ENCODE measurements at regions not wholly inside any gene's neighbourhood (a gene's known extent, or its start where the extent isn't known, plus 50 kb on each side); places are given as distances from the start of the nearest gene placed in this dataset.

DNA sequence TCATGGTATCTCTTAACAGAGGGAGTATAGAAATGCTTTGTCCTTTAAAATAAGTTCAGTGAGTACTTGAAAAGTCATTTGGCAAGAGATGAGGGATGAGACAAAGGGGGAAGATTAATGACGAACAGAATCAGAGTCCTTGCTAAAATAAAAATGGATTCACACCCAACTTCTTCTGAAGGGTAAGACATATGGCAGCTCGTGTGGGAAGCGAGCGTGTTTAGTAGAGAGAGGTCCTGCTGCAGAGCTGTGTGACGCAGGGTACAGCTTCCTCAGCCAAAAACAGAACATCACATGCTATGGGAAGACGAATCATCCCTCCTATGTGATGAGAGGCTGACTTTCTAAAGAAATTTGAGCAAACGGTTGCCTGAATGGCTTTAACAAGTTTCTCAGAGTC, 158.5 kb upstream of the LMO4 start:
- Histone ChIP-seq H3K4me2 (no peak overlapping the region), H4K20me1 (ENCODE audit: insufficient read depth) (no peaks in the 10 kb centered on the region), H2AFZ (ENCODE audit: low read depth) (no peak overlapping the region), H3F3A (replicated peaks; ENCODE audit: insufficient read depth) (no peaks in the 10 kb centered on the region), H3K9me3 (no peaks in the 10 kb centered on the region), H3K4me3 (ENCODE audit: low read depth in 2 of 2, low read length in 1 of 2) (no peak overlapping the region), H3K27ac (ENCODE audit: low read depth in 2 of 2, low read length in 1 of 2) (no peak overlapping the region), H3K79me2 (ENCODE audit: insufficient read depth) (no peaks in the 10 kb centered on the region), H3K4me1 (ENCODE audit: control insufficient read depth in 1 of 2, insufficient read depth in 2 of 2, low read depth in 1 of 2, low read length in 1 of 2) (no peaks in the 10 kb centered on the region), H3K36me3 (replicated peaks in 1 of 2; ENCODE audit: control insufficient read depth in 1 of 2, insufficient read depth in 2 of 2, low read length in 1 of 2) (no peaks in the 10 kb centered on the region), H3K27me3 (ENCODE audit: insufficient read depth) (no peaks in the 10 kb centered on the region), H3K9me2 (no peaks in the 10 kb centered on the region), H3K9ac (no peak overlapping the region)
- WGBS (ENCODE audit: low lambda C conversion rate), result 76% methylated on average over 7 of the region's 7 CpGs
- POLR2A ChIA-PET, result no interaction called here
- CTCF ChIA-PET, result no interaction called here
- DNase-seq, result no peak
- no peak for TF ChIP-seq ELF1 (IDR thresholded peaks at IDR 0.05)
- TF ChIP-seq, protein P1, sequence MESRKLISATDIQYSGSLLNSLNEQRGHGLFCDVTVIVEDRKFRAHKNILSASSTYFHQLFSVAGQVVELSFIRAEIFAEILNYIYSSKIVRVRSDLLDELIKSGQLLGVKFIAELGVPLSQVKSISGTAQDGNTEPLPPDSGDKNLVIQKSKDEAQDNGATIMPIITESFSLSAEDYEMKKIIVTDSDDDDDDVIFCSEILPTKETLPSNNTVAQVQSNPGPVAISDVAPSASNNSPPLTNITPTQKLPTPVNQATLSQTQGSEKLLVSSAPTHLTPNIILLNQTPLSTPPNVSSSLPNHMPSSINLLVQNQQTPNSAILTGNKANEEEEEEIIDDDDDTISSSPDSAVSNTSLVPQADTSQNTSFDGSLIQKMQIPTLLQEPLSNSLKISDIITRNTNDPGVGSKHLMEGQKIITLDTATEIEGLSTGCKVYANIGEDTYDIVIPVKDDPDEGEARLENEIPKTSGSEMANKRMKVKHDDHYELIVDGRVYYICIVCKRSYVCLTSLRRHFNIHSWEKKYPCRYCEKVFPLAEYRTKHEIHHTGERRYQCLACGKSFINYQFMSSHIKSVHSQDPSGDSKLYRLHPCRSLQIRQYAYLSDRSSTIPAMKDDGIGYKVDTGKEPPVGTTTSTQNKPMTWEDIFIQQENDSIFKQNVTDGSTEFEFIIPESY (IDR thresholded peaks at IDR 0.05; ENCODE audit: borderline replicate concordance, low read depth), result no peak
- TF ChIP-seq, protein P2, sequence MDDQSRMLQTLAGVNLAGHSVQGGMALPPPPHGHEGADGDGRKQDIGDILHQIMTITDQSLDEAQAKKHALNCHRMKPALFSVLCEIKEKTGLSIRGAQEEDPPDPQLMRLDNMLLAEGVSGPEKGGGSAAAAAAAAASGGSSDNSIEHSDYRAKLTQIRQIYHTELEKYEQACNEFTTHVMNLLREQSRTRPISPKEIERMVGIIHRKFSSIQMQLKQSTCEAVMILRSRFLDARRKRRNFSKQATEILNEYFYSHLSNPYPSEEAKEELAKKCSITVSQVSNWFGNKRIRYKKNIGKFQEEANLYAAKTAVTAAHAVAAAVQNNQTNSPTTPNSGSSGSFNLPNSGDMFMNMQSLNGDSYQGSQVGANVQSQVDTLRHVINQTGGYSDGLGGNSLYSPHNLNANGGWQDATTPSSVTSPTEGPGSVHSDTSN (IDR thresholded peaks at IDR 0.05), result no peak
- no peak for TF ChIP-seq MEF2A (IDR thresholded peaks at IDR 0.05; ENCODE audit: borderline replicate concordance, low read depth)
- TF ChIP-seq SIN3A (IDR thresholded peaks at IDR 0.05; ENCODE audit: borderline replicate concordance, low read depth, low read length), result no peak
- TF ChIP-seq GATA2 (CRISPR knock-in tag; IDR thresholded peaks at IDR 0.05), result no peak
- TF ChIP-seq, protein P3, sequence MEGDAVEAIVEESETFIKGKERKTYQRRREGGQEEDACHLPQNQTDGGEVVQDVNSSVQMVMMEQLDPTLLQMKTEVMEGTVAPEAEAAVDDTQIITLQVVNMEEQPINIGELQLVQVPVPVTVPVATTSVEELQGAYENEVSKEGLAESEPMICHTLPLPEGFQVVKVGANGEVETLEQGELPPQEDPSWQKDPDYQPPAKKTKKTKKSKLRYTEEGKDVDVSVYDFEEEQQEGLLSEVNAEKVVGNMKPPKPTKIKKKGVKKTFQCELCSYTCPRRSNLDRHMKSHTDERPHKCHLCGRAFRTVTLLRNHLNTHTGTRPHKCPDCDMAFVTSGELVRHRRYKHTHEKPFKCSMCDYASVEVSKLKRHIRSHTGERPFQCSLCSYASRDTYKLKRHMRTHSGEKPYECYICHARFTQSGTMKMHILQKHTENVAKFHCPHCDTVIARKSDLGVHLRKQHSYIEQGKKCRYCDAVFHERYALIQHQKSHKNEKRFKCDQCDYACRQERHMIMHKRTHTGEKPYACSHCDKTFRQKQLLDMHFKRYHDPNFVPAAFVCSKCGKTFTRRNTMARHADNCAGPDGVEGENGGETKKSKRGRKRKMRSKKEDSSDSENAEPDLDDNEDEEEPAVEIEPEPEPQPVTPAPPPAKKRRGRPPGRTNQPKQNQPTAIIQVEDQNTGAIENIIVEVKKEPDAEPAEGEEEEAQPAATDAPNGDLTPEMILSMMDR (IDR thresholded peaks at IDR 0.05), result no peak
- TF ChIP-seq, protein P4, sequence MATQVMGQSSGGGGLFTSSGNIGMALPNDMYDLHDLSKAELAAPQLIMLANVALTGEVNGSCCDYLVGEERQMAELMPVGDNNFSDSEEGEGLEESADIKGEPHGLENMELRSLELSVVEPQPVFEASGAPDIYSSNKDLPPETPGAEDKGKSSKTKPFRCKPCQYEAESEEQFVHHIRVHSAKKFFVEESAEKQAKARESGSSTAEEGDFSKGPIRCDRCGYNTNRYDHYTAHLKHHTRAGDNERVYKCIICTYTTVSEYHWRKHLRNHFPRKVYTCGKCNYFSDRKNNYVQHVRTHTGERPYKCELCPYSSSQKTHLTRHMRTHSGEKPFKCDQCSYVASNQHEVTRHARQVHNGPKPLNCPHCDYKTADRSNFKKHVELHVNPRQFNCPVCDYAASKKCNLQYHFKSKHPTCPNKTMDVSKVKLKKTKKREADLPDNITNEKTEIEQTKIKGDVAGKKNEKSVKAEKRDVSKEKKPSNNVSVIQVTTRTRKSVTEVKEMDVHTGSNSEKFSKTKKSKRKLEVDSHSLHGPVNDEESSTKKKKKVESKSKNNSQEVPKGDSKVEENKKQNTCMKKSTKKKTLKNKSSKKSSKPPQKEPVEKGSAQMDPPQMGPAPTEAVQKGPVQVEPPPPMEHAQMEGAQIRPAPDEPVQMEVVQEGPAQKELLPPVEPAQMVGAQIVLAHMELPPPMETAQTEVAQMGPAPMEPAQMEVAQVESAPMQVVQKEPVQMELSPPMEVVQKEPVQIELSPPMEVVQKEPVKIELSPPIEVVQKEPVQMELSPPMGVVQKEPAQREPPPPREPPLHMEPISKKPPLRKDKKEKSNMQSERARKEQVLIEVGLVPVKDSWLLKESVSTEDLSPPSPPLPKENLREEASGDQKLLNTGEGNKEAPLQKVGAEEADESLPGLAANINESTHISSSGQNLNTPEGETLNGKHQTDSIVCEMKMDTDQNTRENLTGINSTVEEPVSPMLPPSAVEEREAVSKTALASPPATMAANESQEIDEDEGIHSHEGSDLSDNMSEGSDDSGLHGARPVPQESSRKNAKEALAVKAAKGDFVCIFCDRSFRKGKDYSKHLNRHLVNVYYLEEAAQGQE (IDR thresholded peaks at IDR 0.05; ENCODE audit: low read depth, low read length), result no peak
- TF ChIP-seq GABPA (IDR thresholded peaks at IDR 0.05; ENCODE audit: low read depth), result no peak
- no peak for TF ChIP-seq SMC3 (IDR thresholded peaks at IDR 0.05; ENCODE audit: low read depth, low read length)
- no peak for TF ChIP-seq TEAD4 (IDR thresholded peaks at IDR 0.05; ENCODE audit: borderline replicate concordance, insufficient read depth)
- no peak for TF ChIP-seq NRF1 (IDR thresholded peaks at IDR 0.05; ENCODE audit: low read depth, low read length)
- TF ChIP-seq RFX5 (IDR thresholded peaks at IDR 0.05; ENCODE audit: low read length), result no peak
- no peak for TF ChIP-seq TCF12 (IDR thresholded peaks at IDR 0.05)
- TF ChIP-seq FOXM1 (IDR thresholded peaks at IDR 0.05; ENCODE audit: low read depth), result no peak

Data from SK-N-SH (cell line).